DND-41 (cell line): ENCODE measurements at regions not wholly inside any gene's neighbourhood (a gene's known extent, or its start where the extent isn't known, plus 50 kb on each side); places are given as distances from the start of the nearest gene placed in this dataset.
"Not testable (repeated sequence)": the region's sequence is repeated elsewhere in the genome, so short reads cannot be mapped to it uniquely, and the experiment has no call there.

Experiments used
- ATAC-seq: fragments of 200-7000 bp; cut with Tn5 transposase; 3 replicates; pipeline ENCODE4 v1.9.1; 2021; ENCODE audit warnings: low read depth; ENCODE audit not compliant: insufficient read depth
- DNase-seq: peaks from one replicate; pipeline ENCODE4 v3.0.0-alpha.2; 2020
- H2AFZ ChIP-seq: 2 replicates; pipeline ENCODE4 v1.6.0; 2012; ENCODE audit warnings: low read depth, low read length
- H3K27ac ChIP-seq: 2 replicates; pipeline ENCODE4 v1.5.1; 2012; ENCODE audit warnings: low read length, inconsistent platforms
- H3K27me3 ChIP-seq: fragments of 200-600 bp; sonication (generic); 2 replicates; pipeline ENCODE4 v1.6.0; 2012; ENCODE audit warnings: low read length, mild to moderate bottlenecking, inconsistent platforms; ENCODE audit not compliant: insufficient read depth, poor library complexity
- H3K36me3 ChIP-seq: 2 replicates; pipeline ENCODE4 v1.5.1; 2012; ENCODE audit warnings: low read length, inconsistent platforms; ENCODE audit not compliant: insufficient read depth
- H3K4me1 ChIP-seq: 2 replicates; pipeline ENCODE4 v1.5.1; 2012; ENCODE audit warnings: mild to moderate bottlenecking, low read length; ENCODE audit not compliant: insufficient read depth
- H3K4me2 ChIP-seq: 2 replicates; pipeline ENCODE4 v1.6.0; 2012; ENCODE audit warnings: mild to moderate bottlenecking, moderate library complexity, low read length, inconsistent platforms; ENCODE audit not compliant: insufficient read depth
- H3K4me3 ChIP-seq, 2 experiments: fragments of 200-600 bp in 1 of 2; shearing (Covaris generic) in 1 of 2; 2 replicates each; pipeline ENCODE4 v1.5.1; 2012 to 2016; ENCODE audit warnings: inconsistent platforms in 2 of 2, low read length in 2 of 2, mild to moderate bottlenecking in 2 of 2, low read depth in 1 of 2, moderate library complexity in 1 of 2
- H3K79me2 ChIP-seq: 2 replicates; pipeline ENCODE4 v1.6.0; 2012; ENCODE audit warnings: low read length, inconsistent platforms; ENCODE audit not compliant: insufficient read depth
- H3K9ac ChIP-seq: 2 replicates; pipeline ENCODE4 v1.6.0; 2012; ENCODE audit warnings: low read depth, mild to moderate bottlenecking, inconsistent platforms, low read length, moderate library complexity
- H3K9me3 ChIP-seq: 2 replicates; pipeline ENCODE4 v1.5.1; 2012; ENCODE audit warnings: low read length, moderate library complexity, mild to moderate bottlenecking, inconsistent platforms; ENCODE audit not compliant: insufficient read depth, severe bottlenecking
- H4K20me1 ChIP-seq: 2 replicates; pipeline ENCODE4 v1.6.0; 2012; ENCODE audit warnings: low read length; ENCODE audit not compliant: insufficient read depth
- EZH2 ChIP-seq: IDR thresholded peaks from 3 replicates; pipeline ENCODE4 v1.6.1; 2012; ENCODE audit warnings: borderline replicate concordance, low read depth, mild to moderate bottlenecking, moderate library complexity, low read length, inconsistent platforms; ENCODE audit not compliant: severe bottlenecking
- TF ChIP-seq, protein P1 (sequence below): IDR thresholded peaks from 2 replicates; pipeline ENCODE4 v1.5.1; 2012; ENCODE audit warnings: borderline replicate concordance, low read length, moderate library complexity, mild to moderate bottlenecking; ENCODE audit not compliant: poor library complexity, severe bottlenecking; ENCODE audit errors: extremely low read depth

- no peak for ATAC-seq
- Histone ChIP-seq H3K27ac (no peak overlapping the region), H3K4me1 (no peaks in the 10 kb centered on the region)
These were observed 97.1 kb downstream of the ALG10 start for GRCh38 chr12:34119366-34119765.

GRCh38 chr12:34121360-34121759, 99.1 kb downstream of the ALG10 start:
- no peaks in the 10 kb centered on the region for H3K79me2 ChIP-seq
- no peak overlapping the region for H3K27ac ChIP-seq
- no peak overlapping the region for H3K9ac ChIP-seq
- DNase-seq (no peak), ATAC-seq (no peak)
- H2AFZ ChIP-seq, result no peak overlapping the region
- no peak for TF ChIP-seq EZH2
- TF ChIP-seq, protein P1, sequence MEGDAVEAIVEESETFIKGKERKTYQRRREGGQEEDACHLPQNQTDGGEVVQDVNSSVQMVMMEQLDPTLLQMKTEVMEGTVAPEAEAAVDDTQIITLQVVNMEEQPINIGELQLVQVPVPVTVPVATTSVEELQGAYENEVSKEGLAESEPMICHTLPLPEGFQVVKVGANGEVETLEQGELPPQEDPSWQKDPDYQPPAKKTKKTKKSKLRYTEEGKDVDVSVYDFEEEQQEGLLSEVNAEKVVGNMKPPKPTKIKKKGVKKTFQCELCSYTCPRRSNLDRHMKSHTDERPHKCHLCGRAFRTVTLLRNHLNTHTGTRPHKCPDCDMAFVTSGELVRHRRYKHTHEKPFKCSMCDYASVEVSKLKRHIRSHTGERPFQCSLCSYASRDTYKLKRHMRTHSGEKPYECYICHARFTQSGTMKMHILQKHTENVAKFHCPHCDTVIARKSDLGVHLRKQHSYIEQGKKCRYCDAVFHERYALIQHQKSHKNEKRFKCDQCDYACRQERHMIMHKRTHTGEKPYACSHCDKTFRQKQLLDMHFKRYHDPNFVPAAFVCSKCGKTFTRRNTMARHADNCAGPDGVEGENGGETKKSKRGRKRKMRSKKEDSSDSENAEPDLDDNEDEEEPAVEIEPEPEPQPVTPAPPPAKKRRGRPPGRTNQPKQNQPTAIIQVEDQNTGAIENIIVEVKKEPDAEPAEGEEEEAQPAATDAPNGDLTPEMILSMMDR, result no peak
- H3K4me2 ChIP-seq, result no peak overlapping the region
- H3K9me3 ChIP-seq, result no peaks in the 10 kb centered on the region
- H3K27me3 ChIP-seq, result no peaks in the 10 kb centered on the region
- H3K4me1 ChIP-seq, result peaks cover 7% of the 10 kb centered on the region; the same call in 1 of the 2 replicates
- no peak overlapping the region for H3K4me3 ChIP-seq
- no peaks in the 10 kb centered on the region for H4K20me1 ChIP-seq
- no peaks in the 10 kb centered on the region for H3K36me3 ChIP-seq

More at GRCh38 chr12:34119366-34119765, 97.1 kb downstream of the ALG10 start:
- no peak overlapping the region for H3K4me2 ChIP-seq
- H2AFZ ChIP-seq, result no peak overlapping the region
- no peaks in the 10 kb centered on the region for H3K36me3 ChIP-seq
- H3K4me3 ChIP-seq, result no peak overlapping the region
- DNase-seq, result no peak
- H3K27me3 ChIP-seq, result no peaks in the 10 kb centered on the region
- H3K9ac ChIP-seq, result no peak overlapping the region
- no peaks in the 10 kb centered on the region for H3K79me2 ChIP-seq
- H4K20me1 ChIP-seq, result no peaks in the 10 kb centered on the region
- H3K9me3 ChIP-seq, result no peaks in the 10 kb centered on the region
- TF ChIP-seq, protein P1, result no peak
- TF ChIP-seq EZH2, result no peak

DNA sequence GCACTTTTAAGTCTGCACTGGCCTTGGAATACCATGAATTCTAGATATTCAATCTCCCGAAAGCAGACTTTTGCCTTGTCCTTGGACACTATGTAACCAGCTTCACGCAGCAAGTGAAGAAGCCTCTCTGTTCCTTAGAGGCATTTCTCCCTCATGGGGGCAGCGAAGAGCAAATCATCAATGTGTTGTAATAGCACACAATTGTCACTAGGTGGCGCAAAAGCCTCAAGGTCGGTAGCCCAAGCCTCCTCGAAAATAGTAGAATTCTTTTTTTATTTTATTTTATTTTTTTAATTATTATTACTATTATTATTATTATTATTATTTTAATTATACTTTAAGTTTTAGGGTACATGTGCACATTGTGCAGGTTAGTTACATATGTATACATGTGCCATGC, 100.8 kb downstream of the ALG10 start:
- not testable (repeated sequence) for H3K9ac ChIP-seq, H3K4me2 ChIP-seq, H3K79me2 ChIP-seq, H2AFZ ChIP-seq, H4K20me1 ChIP-seq, H3K9me3 ChIP-seq, H3K36me3 ChIP-seq, H3K27ac ChIP-seq, H3K27me3 ChIP-seq, H3K4me3 ChIP-seq, H3K4me1 ChIP-seq
- peak; percentile 65 for DNase-seq
- peak; percentile 74 for ATAC-seq
- TF ChIP-seq, protein P1, result peak; percentile 83

DNA sequence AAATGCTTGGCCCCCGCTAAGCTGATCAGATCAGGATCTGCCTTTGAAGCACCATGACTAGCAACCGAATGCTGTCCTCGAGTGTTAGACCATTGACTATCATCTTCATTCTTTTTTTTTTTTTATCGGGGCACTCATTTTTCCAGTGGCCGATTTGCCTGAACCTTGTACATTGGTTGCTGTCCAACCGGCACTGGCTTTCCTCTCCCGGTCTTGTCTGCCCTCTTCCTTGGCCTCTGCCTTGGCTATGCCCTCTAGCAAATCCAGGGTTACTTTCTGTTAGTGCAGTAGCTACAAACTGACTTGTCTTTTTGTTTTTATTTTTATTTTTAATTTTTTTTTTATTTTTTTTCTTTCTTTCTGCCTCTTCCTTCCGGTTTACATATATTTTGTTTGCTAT, 102.3 kb downstream of the ALG10 start:
- Histone ChIP-seq H3K4me2 (no peak overlapping the region), H3K36me3 (no peaks in the 10 kb centered on the region), H3K27me3 (no peaks in the 10 kb centered on the region), H4K20me1 (no peaks in the 10 kb centered on the region), H3K9ac (no peak overlapping the region), H3K9me3 (no peaks in the 10 kb centered on the region), H3K4me3 (no peak overlapping the region), H3K4me1 (peaks cover 8% of the 10 kb centered on the region; the same call in 1 of the 2 replicates), H3K79me2 (no peaks in the 10 kb centered on the region), H3K27ac (no peak overlapping the region), H2AFZ (no peak overlapping the region)
- ATAC-seq (no peak), DNase-seq (no peak)
- TF ChIP-seq, protein P1, result no peak
- no peak for TF ChIP-seq EZH2
